IMR-90 (cell line): ENCODE measurements at regions not wholly inside any gene's neighbourhood (a gene's known extent, or its start where the extent isn't known, plus 50 kb on each side); places are given as distances from the start of the nearest gene placed in this dataset.

Source experiments
- CTCF ChIP-seq: conservative IDR thresholded peaks from 2 replicates; pipeline ENCODE4 v1.5.1; 2012; ENCODE audit warnings: mild to moderate bottlenecking, low read depth, low read length, improper control_type of control experiment
- ELK1 ChIP-seq: fragments of 150-350 bp; IDR thresholded peaks from 2 replicates; pipeline ENCODE4 v1.6.1; 2016; ENCODE audit warnings: low read depth, mild to moderate bottlenecking, low read length, moderate library complexity, borderline replicate concordance
- MAFK ChIP-seq: IDR thresholded peaks from 2 replicates; pipeline ENCODE4 v1.6.1; 2012; ENCODE audit warnings: low read depth, low read length, improper control_type of control experiment
- POLR2A ChIP-seq: IDR thresholded peaks from 2 replicates; pipeline ENCODE4 v1.6.1; 2012; ENCODE audit warnings: mild to moderate bottlenecking, low read depth, low read length
- RAD21 ChIP-seq: IDR thresholded peaks from 2 replicates; pipeline ENCODE4 v1.6.1; 2012; ENCODE audit warnings: low read length, improper control_type of control experiment
- RFX5 ChIP-seq: IDR thresholded peaks from 2 replicates; pipeline ENCODE4 v1.8.0; 2012; ENCODE audit warnings: low read depth, mild to moderate bottlenecking, low read length, moderate library complexity
- USF2 ChIP-seq: fragments of 150-350 bp; IDR thresholded peaks from 2 replicates; pipeline ENCODE4 v1.6.1; 2017; ENCODE audit warnings: mild to moderate bottlenecking, antibody characterized with exemption, low read length, low read depth

GRCh38 chr5:3809455-3809854 is 213.8 kb downstream of the IRX1 start:
- TF ChIP-seq RFX5 (no peak), RAD21 (no peak), CTCF (no peak), POLR2A (no peak), ELK1 (no peak), USF2 (no peak), MAFK (no peak)
